ENCODE measurements at regions not wholly inside any gene's neighbourhood (a gene's known extent, or its start where the extent isn't known, plus 50 kb on each side); places are given as distances from the start of the nearest gene placed in this dataset.

DNA sequence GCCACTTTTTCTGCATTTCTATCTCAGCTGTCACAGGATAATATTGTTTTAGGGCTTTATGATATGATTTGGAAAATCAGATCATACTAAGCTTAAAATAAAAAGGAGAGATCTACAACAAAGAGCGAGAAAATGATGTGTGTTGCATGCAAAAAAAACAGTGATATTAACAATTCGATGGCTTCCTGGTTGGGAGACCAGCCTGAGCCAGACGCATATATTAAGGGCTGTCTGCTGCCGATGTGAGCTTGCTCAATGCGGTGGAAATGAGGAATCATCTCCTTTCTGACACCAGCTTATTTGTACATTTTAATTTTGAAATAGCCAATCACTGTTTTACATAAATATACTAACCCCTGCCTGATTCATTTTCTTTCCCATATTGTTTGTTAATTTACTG lies 862.6 kb downstream of the USP25 start:
- Mint-ChIP-seq H3K9me3 (ENCODE audit: low read depth, unreplicated experiment) (no peaks in the 10 kb centered on the region), H3K4me3 (ENCODE audit: low read depth, unreplicated experiment) (no peak overlapping the region), H3K27me3 (ENCODE audit: unreplicated experiment) (no peaks in the 10 kb centered on the region), H3K36me3 (ENCODE audit: insufficient read depth, unreplicated experiment) (no peaks in the 10 kb centered on the region), H3K27ac (ENCODE audit: unreplicated experiment) (no peak overlapping the region), H3K4me1 (ENCODE audit: low read depth, unreplicated experiment) (no peaks in the 10 kb centered on the region)
- intact Hi-C loops (cut with micrococcal nuclease; ENCODE audit: unreplicated experiment): no loop called here
- BruUV-seq (replicated peaks): no TSS peak
- no peak for DNase-seq
- CTCF ChIA-PET: no interaction called here
- TF ChIP-seq, protein P1, sequence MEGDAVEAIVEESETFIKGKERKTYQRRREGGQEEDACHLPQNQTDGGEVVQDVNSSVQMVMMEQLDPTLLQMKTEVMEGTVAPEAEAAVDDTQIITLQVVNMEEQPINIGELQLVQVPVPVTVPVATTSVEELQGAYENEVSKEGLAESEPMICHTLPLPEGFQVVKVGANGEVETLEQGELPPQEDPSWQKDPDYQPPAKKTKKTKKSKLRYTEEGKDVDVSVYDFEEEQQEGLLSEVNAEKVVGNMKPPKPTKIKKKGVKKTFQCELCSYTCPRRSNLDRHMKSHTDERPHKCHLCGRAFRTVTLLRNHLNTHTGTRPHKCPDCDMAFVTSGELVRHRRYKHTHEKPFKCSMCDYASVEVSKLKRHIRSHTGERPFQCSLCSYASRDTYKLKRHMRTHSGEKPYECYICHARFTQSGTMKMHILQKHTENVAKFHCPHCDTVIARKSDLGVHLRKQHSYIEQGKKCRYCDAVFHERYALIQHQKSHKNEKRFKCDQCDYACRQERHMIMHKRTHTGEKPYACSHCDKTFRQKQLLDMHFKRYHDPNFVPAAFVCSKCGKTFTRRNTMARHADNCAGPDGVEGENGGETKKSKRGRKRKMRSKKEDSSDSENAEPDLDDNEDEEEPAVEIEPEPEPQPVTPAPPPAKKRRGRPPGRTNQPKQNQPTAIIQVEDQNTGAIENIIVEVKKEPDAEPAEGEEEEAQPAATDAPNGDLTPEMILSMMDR (IDR thresholded peaks at IDR 0.05; ENCODE audit: unreplicated experiment): no peak

GRCh38 chr21:16594191-16594590 lies 864.4 kb downstream of the USP25 start:
- CTCF ChIA-PET: no interaction called here
- no peak overlapping the region for H3K4me3 Mint-ChIP-seq (ENCODE audit: low read depth, unreplicated experiment)
- no peaks in the 10 kb centered on the region for H3K27me3 Mint-ChIP-seq (ENCODE audit: unreplicated experiment)
- no peaks in the 10 kb centered on the region for H3K4me1 Mint-ChIP-seq (ENCODE audit: low read depth, unreplicated experiment)
- TF ChIP-seq, protein P1 (IDR thresholded peaks at IDR 0.05; ENCODE audit: unreplicated experiment): no peak
- no peak overlapping the region for H3K27ac Mint-ChIP-seq (ENCODE audit: unreplicated experiment)
- no peaks in the 10 kb centered on the region for H3K9me3 Mint-ChIP-seq (ENCODE audit: low read depth, unreplicated experiment)
- H3K36me3 Mint-ChIP-seq (ENCODE audit: insufficient read depth, unreplicated experiment): no peaks in the 10 kb centered on the region
- intact Hi-C loops (cut with micrococcal nuclease; ENCODE audit: unreplicated experiment): no loop called here
- no TSS peak for BruUV-seq (replicated peaks)
- DNase-seq: no peak

DNA sequence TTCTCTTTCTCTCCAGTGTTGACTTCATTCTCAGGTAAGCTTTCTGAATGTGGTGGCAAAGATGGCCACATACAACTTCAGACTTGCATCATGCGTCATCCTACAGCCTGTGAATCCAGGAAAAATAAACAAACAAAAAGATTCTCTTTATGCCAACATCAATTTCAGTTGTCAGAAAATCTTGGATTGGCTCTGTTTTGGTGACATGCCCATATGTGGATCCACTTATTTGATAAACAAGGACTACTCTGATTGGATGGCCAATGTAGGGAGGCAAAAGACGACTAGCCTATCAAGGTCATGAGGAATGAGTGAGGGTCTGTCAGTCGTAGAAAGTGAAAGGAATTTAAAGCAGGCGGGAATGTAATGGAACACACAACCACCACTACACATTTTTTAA lies 866.6 kb downstream of the USP25 start:
- no TSS peak for BruUV-seq (replicated peaks)
- H3K9me3 Mint-ChIP-seq (ENCODE audit: low read depth, unreplicated experiment): no peaks in the 10 kb centered on the region
- TF ChIP-seq, protein P1 (IDR thresholded peaks at IDR 0.05; ENCODE audit: unreplicated experiment): no peak
- no peaks in the 10 kb centered on the region for H3K27me3 Mint-ChIP-seq (ENCODE audit: unreplicated experiment)
- H3K36me3 Mint-ChIP-seq (ENCODE audit: insufficient read depth, unreplicated experiment): no peaks in the 10 kb centered on the region
- CTCF ChIA-PET: no interaction called here
- H3K4me3 Mint-ChIP-seq (ENCODE audit: low read depth, unreplicated experiment): no peak overlapping the region
- DNase-seq: no peak
- H3K27ac Mint-ChIP-seq (ENCODE audit: unreplicated experiment): no peak overlapping the region
- intact Hi-C loops (cut with micrococcal nuclease; ENCODE audit: unreplicated experiment): no loop called here
- no peaks in the 10 kb centered on the region for H3K4me1 Mint-ChIP-seq (ENCODE audit: low read depth, unreplicated experiment)

- DNase-seq: no peak
- CTCF ChIA-PET: no interaction called here
- Mint-ChIP-seq H3K27me3 (ENCODE audit: unreplicated experiment) (no peaks in the 10 kb centered on the region), H3K36me3 (ENCODE audit: insufficient read depth, unreplicated experiment) (no peaks in the 10 kb centered on the region), H3K4me1 (ENCODE audit: low read depth, unreplicated experiment) (no peaks in the 10 kb centered on the region), H3K9me3 (ENCODE audit: low read depth, unreplicated experiment) (no peaks in the 10 kb centered on the region), H3K4me3 (ENCODE audit: low read depth, unreplicated experiment) (no peak overlapping the region), H3K27ac (ENCODE audit: unreplicated experiment) (no peak overlapping the region)
- BruUV-seq (replicated peaks): no TSS peak
- intact Hi-C loops (cut with micrococcal nuclease; ENCODE audit: unreplicated experiment): no loop called here
- TF ChIP-seq, protein P1 (IDR thresholded peaks at IDR 0.05; ENCODE audit: unreplicated experiment): no peak
These were observed 868.0 kb downstream of the USP25 start for GRCh38 chr21:16597753-16598152.

DNA sequence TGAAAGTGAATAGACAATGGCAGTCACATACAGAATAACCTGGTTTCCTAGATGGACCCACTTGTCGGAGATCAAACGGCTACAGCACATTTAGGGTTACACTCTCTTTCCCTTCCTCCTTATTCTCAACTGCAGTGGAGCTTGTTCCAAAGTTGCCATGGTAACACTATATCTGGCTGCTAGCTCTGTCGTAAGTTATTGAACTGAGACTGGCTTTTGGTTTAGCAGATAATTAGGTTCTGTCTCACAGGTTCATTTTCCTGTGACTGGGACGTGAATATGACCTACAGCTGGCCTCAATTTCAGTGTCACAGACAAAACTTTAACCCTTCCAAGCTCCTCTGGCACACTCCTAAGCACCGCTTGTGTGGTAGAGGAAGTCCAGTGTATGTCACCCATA lies 875.8 kb downstream of the USP25 start:
- DNase-seq: no peak
- Mint-ChIP-seq H3K27ac (ENCODE audit: unreplicated experiment) (no peak overlapping the region), H3K36me3 (ENCODE audit: insufficient read depth, unreplicated experiment) (no peaks in the 10 kb centered on the region), H3K9me3 (ENCODE audit: low read depth, unreplicated experiment) (no peaks in the 10 kb centered on the region), H3K4me3 (ENCODE audit: low read depth, unreplicated experiment) (no peak overlapping the region), H3K4me1 (ENCODE audit: low read depth, unreplicated experiment) (no peaks in the 10 kb centered on the region), H3K27me3 (ENCODE audit: unreplicated experiment) (no peaks in the 10 kb centered on the region)
- CTCF ChIA-PET: interaction anchor here (0.6 kb wide), 1 partner anchor 399 kb away, joined by 7 read pairs; no protein-coding TSS in a partner anchor
- TF ChIP-seq, protein P1 (IDR thresholded peaks at IDR 0.05; ENCODE audit: unreplicated experiment): no peak
- BruUV-seq (replicated peaks): no TSS peak
- intact Hi-C loops (cut with micrococcal nuclease; ENCODE audit: unreplicated experiment): no loop called here
